GM18511 (cell line): ENCODE measurements at regions not wholly inside any gene's neighbourhood (a gene's known extent, or its start where the extent isn't known, plus 50 kb on each side); places are given as distances from the start of the nearest gene placed in this dataset.
"Not testable (repeated sequence)": the region's sequence is repeated elsewhere in the genome, so short reads cannot be mapped to it uniquely, and the experiment has no call there.

Experiments
- ATAC-seq: cut with Tn5 transposase; IDR thresholded peaks from one replicate; pipeline ENCODE4 v1.9.1; 2021; ENCODE audit warnings: mild to moderate bottlenecking, moderate library complexity; ENCODE audit not compliant: unreplicated experiment

DNA sequence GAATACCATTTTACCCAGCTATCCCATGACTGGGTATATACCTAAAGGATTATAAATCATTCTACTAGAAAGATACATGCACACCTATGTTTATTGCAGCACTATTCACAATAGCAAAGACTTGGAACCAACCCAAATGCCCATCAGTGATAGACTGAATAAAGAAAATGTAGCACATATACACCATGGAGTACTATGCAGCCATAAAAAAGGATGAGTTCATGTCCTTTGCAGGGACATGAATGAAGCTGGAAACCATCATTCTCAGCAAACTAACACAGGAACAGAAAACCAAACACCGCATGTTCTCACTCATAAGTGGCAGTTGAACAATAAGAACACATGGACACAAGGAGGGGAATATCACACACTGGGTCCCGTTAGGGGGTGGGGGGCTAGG, 191.9 kb upstream of the POU5F2 start:
- not testable (repeated sequence) for ATAC-seq

DNA sequence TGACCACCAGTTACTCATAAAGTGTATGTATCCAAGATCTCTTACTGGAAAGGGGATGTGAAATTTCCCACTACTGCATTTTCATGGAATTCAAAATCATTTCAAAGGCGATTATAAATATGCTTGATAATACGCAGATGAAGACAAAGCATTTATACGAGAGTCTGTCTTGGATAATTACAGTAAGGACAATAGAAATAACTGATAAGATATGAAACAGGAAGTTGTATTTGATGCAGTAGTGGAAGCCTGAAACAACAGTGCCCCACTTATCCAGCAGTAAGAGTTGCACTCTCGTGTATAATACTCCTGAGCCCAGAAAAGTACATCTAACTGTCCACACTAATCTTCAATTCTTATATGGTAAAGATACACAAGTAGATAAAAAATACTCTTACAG, 188.7 kb upstream of the POU5F2 start:
- no peak for ATAC-seq

DNA sequence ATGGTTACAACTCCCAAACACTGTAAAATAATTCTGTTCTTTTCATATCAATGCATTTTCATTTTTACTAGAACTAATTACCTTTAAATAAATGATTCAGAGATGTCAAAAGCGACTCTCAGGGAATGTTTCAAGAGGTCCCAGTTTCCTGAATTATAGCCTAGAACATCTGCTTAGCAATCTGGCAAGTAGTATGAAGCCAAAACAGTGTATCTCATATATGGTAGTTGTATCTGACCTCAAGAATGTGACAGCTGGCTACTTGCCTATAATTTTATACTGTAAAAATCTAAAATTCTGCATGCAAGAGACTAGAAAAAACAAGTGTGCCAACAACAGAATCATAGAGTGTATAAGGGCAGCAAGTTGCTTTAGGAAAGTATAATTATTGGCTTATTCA, 187.7 kb upstream of the POU5F2 start:
- no peak for ATAC-seq

DNA sequence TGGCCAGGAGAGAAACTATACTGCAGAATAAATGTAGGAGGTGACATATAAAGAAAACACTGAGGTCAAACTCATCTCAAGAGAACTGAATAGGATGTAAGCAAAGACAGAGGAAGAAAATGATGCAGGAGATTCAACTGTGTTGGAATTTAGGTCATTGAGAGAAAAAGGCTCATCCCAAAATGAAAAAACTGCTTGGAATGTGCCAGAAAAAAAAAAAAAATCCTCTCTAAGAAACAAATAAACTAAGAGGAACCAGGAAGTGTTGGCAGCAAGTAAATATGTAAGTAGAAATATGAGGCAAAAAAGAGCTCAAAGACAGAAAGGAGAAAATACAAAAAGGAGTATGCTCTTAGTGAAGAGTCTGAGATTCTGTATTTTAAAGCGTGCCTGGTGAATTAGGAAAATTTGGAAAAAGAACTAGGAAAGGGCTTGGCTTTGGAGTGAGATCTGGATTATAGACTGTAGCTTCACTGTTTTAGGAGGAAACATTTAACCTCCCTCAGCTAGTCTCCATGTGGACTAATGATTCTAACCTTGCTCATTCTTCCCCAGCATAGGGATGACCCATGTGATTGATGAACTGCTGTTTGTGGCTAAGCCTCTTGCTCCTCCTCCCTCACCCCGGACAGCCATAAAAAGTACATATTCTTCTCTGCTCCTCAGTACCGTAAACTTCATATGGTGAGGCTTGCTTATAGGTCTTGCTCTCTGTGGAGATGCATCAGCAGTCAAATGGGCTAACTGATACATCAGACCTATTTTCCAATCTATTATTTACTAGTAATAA, 185.6 kb upstream of the POU5F2 start:
- no peak for ATAC-seq

DNA sequence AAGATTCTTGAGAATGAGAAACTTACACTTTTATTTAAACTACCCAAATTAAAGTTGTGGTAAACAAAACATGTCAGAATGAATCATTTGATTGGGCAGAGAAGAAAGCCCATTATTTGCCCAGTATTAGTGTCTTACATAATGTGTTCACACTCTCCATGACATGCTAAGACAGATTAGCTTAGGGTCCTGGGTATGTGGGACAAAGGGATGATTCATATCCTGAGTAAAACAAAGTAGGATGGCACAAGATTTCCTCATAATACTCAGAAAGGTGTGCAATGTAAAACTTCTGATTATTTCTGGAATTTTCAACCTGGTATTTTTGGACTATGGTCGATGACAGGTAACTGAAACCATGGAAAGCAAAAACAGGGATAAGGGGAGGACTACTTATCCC, 183.9 kb upstream of the POU5F2 start:
- ATAC-seq: no peak

DNA sequence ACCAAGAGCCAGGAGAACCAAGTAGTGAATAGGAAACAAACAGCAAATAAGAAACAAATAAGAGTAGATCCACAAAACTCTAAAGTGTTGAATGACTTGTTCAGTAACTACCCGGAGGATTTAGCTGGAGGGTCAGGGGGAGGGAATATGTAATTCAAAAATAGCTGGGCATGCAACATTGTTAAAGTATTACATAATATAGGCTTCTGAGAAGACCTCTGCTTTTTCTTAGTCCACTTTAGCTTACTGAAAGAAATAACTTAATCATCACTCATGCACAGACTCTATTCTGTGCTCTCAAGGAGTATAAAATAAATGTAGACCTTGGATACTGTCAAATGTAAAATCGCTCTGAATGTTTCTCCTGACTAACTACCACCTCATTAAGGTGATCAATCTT, 183.2 kb upstream of the POU5F2 start:
- no peak for ATAC-seq

DNA sequence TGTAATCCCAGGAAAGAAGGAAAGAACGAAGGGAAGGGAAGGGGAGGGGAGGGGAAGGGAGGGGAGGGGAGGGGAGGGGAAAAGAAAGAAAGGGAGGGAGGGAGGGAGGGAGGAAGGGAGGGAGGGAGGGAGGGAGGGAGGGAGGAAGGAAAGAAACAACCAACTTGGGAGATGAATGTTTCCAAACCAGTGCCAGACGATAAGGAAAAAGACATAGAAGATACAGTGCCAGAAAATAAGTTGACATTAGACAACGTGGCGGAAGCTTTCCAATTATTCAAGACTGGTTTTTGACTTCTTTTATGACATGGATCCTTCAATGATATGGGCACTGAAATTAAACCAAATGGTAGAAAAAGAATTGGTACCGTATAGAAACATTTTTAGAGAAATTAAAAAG, 181.2 kb upstream of the POU5F2 start:
- no peak for ATAC-seq

DNA sequence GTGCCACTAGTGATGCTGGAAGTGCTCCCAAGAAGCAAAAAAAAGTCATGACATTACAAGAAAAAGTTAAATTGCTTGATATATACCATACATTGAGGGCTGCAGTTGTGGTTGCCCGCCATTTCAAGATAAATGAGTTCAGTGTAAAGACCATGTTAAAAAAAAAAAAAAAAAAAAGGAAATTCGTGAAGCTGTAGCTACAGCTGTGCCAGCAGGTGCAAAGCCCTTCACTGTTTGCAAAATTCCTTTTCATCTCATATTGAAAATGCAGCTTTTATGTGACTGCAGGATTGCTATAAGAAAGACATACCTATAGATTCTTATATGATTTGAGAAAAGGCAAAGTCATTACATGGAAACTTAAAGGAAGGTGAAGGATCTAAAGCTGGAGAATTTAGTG, 179.6 kb upstream of the POU5F2 start:
- ATAC-seq: no peak

DNA sequence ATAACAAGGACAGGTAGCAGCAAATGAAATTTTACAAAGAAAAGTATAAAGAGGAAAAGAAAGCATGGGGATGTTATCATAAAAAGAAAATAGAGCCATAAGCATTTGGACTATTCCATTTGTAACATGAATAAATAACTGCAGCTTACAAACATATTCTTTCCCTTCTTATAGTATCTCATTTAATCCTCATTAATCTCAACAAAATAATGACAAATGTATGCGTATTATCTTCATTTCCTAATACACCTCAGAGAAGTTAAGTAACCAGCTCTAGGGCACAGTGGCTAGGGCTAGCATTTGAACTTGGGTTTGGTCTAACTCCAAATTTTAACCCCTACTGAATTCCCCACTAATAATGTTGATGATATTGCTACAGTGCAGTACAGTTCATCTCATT, 175.5 kb upstream of the POU5F2 start:
- ATAC-seq: no peak

DNA sequence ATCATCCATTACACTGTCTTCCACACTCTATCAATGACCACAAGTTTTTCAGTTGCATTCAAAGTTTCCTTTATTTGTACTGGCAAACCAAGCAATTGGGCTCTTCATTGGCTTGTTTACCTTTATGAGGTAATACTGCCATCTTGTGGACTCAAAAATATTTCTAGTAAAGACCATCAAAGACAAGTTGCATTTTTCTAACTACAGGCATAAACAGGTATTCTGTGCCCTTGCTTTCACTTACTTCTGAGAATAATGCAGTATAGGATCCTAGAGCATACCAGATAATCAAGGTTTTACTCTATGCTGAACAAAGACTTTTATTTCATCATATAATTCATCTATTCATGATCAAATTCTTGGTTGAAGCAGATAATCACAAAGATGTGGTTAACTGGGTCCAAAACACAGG, 173.7 kb upstream of the POU5F2 start:
- ATAC-seq: peak; percentile 58

DNA sequence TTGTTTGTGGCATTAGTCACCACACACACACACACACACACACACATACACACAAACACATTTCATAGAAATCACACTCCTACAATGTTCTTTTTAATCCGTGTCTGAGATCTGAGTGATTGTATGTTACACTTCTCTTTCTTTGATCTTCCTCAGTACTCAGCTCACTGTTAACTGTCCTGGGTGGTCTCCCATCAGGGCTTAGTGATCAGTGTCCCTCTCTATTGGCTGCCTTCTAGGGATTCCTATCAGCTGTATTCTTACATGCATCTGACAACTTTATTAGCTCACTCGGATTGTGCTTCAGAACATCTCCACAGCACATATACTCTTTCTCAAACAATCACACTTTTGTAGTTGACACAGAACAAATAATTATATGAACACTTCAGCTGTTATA, 170.2 kb upstream of the POU5F2 start:
- no peak for ATAC-seq

DNA sequence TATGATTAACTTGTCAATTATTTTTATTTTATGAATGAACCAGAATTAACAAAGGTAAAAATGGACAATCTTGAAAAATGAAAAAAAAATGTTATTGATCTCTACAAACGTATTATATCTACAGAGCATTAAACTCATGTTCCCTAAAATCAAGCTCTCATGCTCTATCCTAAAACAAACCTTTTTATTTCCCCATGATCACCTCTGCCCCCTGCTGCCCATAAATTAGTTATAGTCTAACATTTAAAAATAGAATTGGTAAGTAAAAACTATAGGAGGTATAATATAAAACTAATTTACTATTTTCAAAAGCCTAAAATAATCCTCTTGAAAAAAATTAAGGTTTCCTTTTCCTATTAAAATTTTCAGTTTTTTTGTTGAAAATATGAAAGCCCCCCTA, 168.0 kb upstream of the POU5F2 start:
- ATAC-seq: no peak

DNA sequence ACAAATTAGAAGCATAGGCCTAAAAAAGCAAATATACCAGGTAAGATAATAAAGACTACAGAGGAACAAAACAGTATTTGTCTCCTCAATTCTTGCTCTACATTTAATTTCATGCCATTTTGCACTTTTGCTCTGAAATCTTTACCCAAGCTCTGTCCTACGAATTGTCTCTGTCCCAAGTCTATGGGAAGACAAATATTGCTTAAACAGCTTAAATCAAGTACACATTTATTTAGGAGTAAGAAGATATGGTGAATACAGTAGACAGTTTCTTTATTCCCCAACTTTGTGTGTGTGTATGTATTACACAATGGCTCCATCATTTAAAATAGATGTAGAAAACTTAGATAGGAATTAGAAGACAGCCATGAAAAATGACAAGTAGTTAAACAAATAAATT, 163.5 kb upstream of the POU5F2 start:
- ATAC-seq: no peak

DNA sequence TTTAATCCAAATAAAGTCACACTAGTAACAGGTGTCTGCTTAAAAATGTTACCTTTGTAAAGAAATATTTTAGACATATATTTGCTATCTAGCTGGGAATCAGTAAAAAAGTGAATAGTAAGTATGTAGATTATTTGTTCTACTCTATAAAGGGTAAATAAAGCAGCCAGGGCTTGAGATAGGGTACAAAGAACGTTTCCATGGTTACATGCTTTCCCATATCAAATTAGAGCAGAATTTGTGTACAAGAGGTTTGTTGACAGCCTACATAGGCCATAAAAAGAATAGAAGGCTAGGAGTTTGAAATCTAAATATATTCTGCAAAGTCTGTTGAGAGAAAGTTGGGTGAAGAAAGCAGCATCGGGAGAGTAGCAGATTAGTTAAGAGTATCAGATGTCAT, 160.9 kb upstream of the POU5F2 start:
- no peak for ATAC-seq

DNA sequence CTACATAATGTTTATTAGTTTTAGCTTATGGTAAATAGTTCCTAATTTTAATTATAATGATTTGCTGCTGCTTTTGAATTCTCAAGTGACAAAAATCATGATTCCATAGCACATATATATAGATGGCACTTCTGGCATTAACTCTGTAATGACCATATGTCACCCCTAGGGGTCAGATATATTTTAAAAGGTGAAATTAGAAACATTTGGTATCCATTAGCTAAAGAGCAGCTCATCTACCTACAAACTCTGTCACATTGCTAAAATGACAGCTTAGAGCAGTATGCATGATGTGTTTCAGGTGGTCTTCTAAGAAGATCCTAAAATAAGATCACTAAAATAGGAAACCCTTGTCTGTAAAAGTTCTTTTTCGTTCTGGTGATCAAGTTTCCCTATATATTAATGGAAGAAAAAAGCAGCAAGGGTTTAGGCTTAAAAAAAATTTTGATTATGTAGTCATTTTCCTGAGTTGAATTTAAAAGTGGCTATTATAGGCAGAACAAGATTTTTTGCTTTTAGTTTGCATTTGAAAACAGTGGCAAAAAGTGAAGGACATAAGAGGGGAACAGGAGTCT, 157.7 kb upstream of the POU5F2 start:
- ATAC-seq: peak; percentile 80

DNA sequence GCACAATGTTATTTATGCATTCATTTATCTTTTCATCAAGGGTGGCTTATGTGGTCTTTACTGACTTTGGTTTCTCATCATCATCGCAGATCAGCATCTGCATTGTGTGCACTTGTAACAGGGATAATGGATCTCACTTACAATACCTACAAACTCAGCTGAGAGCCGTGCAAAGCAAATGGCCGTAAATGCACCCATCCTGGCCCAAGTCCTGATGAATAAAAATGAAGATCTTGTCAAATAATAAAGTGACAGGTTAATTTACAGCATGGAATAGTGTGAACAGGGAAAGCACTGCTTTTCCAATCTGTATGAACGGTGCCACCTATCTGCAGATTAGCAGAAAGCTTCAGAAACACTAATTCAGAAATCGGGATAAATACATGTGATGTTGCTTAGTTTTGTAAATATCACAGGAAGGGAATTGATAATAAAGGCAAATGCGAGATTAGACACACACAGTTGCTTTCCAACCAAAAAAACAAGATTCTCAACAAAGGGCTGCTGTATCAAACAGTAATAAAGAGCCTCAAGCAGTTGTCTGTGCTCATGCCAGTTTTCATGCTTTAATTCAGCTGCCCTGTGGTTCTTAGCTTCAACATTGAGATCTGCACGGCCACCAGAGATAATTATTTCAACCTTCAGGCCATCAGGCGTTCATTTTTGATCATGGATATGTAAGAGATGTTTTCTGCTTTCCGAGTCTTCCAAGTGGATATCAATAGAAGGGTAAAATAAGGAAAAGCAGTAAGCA, 153.4 kb upstream of the POU5F2 start:
- ATAC-seq: no peak

DNA sequence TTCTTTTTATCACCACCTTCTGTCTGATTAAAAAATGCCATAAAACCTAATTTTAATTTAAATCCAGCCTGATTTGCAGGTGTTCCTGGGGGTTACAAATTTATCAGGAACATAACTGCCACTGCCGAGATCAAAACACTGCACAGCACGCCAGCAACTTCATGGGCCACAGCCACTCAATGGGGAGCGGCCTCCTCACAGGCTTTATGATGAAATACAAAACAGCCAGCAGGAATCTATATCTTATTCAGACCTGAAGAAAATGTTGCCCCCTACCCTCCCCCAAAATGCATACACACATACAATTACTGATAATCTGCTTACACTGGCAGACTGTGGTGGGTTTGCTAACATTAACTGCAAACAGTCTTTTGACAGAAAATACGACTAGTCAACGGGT, 151.7 kb upstream of the POU5F2 start:
- ATAC-seq: no peak

DNA sequence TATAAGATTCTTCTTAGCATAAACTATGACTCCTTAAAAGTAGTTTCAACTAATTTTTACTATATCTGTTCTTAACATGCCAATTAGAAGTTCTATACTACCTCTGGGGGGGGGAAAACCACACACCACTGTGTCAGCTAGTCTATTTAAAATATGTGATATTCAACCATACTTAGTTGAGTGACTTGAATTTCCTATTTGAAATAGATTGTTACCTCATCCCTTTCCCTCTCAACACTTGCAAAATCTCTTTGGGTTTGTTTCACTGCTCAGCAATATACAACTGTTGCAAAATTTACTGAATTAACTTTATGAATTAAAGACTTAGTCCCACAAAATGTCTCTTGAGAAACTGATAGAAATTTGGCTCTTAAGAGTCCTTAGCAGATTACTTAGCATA, 151.1 kb upstream of the POU5F2 start:
- ATAC-seq: no peak

DNA sequence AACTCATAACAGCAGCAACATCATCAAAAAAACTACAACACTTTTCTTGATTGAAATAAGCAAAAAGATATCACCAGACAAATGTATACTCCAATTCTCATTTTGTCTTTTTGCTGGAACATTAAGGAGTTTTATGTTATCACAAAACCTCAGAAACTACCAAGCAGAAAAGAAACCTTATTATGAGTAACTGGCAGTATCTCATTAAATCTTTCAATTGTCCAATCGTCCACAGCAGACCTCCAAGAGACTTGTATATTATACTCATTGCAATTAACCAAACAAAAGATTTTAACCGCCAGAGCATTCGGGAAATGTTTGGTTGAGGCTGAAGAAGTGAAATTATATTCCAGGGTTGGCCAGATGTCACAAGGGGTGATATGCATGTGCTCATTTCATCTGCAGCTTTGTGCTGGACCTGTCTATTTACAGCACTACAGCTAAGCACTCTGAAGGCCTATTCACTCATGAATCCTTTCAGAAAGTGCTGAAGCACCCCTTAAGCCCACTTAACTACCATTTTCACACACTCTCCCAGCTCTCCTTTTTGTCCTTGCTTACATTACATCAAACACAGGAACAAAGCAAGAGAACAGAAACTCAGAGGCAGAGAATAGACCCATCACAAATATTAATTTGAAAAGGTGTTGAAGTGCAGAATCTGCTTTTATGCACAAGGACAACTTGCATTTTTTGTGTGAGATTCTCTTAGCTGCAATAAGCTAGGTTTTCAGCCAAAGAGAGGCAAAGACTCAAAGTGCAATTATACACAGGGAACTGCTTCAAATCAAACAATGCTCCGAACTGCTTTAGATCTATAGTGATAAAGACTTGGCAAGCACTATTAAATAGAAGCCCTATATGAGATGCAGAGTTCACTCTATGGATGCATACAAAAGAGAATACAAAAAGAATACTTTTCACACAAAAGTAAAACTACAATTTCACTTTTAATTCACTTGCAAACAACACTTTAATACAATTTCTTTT, 150.4 kb upstream of the POU5F2 start:
- no peak for ATAC-seq

DNA sequence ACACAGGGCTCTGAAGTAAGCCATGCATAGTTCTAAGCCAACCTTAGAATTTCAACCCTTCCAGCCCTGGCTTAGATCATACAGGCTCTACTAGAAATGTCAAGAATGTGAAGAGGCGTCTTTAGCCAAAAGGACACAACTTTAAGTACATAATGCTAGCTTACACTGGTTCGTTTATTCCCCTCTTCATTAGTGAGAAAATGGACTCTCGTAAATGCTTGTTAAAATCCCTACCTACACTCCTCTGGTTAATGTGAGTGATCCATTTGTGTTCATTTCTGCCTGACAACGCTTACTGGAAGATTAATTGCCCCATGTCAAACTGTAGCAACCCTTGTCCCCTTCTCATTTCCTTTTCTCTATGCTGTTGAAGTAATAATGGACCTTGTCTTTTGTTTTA, 149.3 kb upstream of the POU5F2 start:
- ATAC-seq: no peak

DNA sequence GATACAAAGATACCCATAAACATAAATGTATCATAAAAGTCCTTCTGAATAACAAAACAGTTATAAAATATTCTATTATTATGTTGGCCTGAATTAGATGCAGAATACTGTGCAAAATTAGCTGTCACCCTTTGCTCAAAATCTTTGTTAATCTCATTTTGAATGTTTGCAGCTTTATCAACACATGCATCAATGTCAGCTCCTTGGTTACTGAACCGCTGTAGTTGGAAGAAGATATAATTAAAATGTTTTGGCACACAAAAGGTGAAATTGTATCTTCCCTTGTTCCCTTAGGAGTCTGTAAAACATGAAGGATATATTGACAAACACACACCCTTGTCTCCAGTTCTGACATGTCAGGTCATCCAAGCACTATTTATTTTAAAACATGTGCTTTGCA, 146.3 kb upstream of the POU5F2 start:
- ATAC-seq: no peak
